ENCODE measurements at regions not wholly inside any gene's neighbourhood (a gene's known extent, or its start where the extent isn't known, plus 50 kb on each side); places are given as distances from the start of the nearest gene placed in this dataset.

DNA sequence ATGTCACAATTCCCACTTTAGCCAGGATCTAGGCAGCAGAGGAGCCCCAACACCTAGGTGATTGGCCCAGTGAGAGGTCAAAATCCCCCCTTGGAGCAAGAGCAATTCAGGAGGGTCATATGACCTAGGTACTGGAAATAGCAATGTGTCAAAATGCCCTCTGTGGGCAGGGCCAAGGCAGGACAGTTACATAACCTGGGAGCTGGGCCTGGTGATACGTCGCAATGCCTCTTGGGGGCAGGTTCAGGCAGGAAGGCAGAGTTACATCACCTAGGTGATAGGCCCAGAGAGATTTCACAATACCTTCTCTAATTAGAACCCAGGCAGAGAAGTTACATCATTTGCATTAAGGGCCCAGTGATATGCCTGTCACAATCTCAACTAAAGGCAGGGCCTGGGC is 1906.3 kb downstream of the TP53TG3F start:
- TF ChIP-seq, protein P1, sequence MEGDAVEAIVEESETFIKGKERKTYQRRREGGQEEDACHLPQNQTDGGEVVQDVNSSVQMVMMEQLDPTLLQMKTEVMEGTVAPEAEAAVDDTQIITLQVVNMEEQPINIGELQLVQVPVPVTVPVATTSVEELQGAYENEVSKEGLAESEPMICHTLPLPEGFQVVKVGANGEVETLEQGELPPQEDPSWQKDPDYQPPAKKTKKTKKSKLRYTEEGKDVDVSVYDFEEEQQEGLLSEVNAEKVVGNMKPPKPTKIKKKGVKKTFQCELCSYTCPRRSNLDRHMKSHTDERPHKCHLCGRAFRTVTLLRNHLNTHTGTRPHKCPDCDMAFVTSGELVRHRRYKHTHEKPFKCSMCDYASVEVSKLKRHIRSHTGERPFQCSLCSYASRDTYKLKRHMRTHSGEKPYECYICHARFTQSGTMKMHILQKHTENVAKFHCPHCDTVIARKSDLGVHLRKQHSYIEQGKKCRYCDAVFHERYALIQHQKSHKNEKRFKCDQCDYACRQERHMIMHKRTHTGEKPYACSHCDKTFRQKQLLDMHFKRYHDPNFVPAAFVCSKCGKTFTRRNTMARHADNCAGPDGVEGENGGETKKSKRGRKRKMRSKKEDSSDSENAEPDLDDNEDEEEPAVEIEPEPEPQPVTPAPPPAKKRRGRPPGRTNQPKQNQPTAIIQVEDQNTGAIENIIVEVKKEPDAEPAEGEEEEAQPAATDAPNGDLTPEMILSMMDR (IDR thresholded peaks at IDR 0.05; ENCODE audit: insufficient read depth, low read length) = no peak
- TF ChIP-seq, protein P2, sequence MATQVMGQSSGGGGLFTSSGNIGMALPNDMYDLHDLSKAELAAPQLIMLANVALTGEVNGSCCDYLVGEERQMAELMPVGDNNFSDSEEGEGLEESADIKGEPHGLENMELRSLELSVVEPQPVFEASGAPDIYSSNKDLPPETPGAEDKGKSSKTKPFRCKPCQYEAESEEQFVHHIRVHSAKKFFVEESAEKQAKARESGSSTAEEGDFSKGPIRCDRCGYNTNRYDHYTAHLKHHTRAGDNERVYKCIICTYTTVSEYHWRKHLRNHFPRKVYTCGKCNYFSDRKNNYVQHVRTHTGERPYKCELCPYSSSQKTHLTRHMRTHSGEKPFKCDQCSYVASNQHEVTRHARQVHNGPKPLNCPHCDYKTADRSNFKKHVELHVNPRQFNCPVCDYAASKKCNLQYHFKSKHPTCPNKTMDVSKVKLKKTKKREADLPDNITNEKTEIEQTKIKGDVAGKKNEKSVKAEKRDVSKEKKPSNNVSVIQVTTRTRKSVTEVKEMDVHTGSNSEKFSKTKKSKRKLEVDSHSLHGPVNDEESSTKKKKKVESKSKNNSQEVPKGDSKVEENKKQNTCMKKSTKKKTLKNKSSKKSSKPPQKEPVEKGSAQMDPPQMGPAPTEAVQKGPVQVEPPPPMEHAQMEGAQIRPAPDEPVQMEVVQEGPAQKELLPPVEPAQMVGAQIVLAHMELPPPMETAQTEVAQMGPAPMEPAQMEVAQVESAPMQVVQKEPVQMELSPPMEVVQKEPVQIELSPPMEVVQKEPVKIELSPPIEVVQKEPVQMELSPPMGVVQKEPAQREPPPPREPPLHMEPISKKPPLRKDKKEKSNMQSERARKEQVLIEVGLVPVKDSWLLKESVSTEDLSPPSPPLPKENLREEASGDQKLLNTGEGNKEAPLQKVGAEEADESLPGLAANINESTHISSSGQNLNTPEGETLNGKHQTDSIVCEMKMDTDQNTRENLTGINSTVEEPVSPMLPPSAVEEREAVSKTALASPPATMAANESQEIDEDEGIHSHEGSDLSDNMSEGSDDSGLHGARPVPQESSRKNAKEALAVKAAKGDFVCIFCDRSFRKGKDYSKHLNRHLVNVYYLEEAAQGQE (IDR thresholded peaks at IDR 0.05; ENCODE audit: insufficient replicate concordance, low read depth) = no peak
- TF ChIP-seq POLR2AphosphoS5 (IDR thresholded peaks at IDR 0.05; ENCODE audit: low read depth) = no peak
